Smooth muscle cell of the brain vasculature (primary cell): ENCODE measurements at regions not wholly inside any gene's neighbourhood (a gene's known extent, or its start where the extent isn't known, plus 50 kb on each side); places are given as distances from the start of the nearest gene placed in this dataset.
"Not testable (repeated sequence)": the region's sequence is repeated elsewhere in the genome, so short reads cannot be mapped to it uniquely, and the experiment has no call there.

ENCODE experiments used
- DNase-seq: peaks from one replicate; pipeline ENCODE4 v3.0.0-alpha.2; 2012; ENCODE audit warnings: low read depth, low spot score

- DNase-seq, result no peak
These were observed 132.3 kb upstream of the TAF11L2 start for GRCh38 chr5:17365811-17366138.

GRCh38 chr5:17367256-17367840 lies 130.7 kb upstream of the TAF11L2 start:
- DNase-seq, result no peak

DNA sequence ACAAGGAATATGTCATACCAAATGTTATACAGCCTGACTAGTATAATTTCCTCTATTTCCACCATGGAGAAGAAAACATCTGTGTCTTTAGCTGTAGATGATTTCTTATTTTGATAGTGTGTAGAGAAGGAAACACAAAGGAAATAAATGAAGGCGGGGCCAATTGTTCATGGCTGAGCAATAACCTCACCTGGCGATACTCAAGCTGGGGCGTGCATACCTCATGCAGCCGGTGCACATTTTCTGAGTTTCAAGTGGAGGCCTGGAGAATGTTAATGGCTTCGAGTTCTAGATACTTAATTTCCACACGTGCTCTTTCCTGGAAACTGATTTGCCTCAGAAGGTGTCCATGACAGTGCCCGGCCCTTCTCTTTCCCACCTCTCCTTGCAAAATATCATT lies 127.4 kb upstream of the TAF11L2 start:
- no peak for DNase-seq

DNA sequence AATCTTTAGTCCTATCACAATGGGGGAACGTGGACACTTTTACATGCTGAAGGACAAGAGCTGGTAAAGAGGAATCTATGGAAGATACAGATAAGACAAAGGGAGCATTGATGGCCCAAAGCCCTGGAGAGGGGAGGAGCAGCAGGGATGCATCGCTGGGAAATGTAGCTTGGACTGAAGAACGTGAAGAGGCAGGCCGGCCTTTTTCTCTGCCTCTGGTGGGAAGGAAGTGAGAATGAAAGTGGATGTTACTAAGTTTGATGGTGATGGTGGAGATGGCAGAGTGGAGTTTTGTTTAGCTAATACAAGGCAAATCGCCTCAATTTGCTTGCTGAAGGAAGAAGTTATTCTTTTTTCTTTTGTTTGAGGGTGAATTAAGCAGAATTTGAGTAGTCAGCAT lies 124.6 kb upstream of the TAF11L2 start:
- no peak for DNase-seq

- no peak for DNase-seq
These were observed 124.0 kb upstream of the TAF11L2 start for GRCh38 chr5:17373814-17374556.

DNA sequence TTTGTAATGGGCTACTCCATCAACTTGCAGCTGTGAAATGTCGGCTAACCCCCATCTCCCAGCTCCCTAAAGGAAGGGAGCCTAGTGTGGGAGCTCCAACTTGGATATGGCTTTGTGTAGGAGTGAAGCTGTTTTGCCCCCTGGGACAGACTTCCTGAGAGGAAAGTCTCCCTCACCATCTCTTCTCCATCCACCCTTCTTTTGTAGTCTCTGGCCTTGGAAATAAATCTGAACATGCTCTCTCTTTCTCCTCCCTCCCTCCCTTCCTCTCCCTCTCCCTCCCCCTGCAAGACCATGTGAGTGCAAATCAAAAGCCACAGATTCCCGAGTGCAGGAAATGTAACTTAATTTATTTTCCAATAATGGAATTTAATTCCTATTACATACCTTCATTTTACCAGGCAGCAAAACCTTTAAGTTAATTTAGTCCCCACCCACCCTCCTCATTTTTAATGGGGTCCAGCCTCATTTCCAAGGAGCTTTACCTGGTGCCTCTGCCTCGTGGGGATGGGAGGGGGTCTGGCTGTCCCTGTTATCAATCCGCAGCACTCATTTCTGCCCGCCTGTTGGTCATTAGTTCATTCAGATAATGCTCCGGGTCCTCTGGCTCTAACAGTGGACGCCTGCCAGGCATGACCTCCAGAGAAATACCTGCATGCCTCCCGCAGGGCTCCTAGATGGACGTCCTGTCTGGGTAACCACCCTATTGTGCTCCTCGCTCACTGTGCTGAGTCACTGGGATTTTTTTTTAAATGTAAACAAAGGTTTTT lies 122.9 kb upstream of the TAF11L2 start:
- DNase-seq, result no peak

DNA sequence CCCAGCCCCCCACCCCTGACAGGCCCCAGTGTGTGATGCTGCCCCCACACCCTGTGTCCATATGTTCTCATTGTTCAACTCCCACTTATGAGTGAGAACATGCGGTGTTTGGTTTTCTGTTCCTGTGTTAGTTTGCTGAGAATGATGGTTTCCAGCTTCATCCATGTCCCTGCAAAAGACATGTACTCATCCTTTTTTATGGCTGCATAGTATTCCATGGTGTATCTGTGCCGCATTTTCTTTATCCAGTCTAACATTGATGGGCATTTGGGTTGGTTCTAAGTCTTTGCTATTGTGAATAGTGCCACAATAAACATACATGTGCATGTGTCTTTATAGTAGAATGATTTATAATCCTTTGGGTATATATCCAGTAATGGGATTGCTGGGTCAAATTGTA lies 122.1 kb upstream of the TAF11L2 start:
- DNase-seq, result not testable (repeated sequence)

DNA sequence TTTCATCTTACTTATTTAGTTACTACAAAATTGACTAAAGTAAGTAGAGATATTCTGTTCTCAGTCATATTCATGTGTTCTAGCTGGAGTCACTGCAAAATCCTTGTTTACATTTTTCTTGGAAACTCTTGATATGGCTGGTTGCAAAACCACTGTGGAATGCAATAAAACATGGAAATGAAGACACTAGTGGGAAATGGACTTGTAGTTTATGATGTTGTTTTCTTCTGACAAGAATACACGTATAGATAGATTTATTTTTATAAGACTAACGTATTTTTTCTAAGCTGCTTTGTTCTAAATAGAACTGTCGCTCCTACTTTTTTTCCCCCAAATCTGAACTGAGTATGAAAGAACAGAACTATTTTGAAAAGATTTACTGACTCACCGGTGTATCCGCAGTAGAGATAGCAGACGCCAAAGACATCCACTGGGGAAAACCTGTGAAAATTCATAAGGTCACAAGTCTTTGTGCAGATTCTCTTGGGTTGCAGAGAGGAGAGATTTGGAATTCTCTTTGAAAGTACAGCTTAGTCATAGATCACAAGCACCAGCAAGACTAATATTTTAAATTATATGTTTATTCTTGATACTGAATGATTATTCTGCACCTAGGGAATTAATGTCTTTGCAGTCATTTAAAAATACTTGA lies 119.6 kb upstream of the TAF11L2 start:
- no peak for DNase-seq

DNA sequence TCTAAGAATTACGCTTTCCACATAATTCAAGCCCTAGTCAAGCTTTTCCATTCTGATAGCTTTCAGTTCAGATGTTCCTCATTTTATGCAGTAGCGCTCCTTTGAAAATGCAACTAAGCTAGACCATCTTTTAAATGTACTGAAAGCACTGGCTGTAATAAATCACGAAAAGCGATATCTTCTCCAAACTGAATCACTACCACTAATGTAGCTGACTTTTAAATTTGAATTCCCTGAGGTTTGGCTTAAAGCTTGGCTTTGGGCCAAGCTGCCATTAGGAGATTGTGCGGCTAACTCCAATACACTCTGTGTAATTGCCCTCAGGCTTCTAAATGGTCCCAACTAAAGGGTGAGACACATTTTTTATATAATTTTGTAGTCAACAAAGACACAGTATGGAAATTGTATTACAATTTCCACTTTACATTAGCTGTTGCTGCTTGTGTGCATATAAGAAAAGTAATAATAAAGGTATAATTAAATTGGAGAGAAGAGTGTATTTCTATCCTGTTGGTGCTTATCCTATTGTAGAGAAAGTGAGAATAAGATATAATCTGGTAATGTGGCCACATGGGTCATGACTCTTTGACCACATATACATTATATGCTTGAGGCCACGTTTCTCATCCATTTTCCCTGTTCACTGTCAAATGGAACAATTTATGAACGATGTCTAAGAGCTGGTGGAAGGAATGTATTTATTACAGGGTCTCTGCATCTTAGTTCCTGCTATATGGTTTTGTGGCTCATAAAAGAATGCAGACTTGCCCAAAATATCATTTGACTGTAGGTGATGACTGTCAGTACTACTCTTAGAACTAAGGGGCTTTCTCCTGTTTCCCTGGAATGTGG lies 118.7 kb upstream of the TAF11L2 start:
- no peak for DNase-seq

GRCh38 chr5:17381932-17382331 lies 116.1 kb upstream of the TAF11L2 start:
- DNase-seq, result no peak

- DNase-seq, result no peak
These were observed 114.5 kb upstream of the TAF11L2 start for GRCh38 chr5:17383526-17383925.

DNA sequence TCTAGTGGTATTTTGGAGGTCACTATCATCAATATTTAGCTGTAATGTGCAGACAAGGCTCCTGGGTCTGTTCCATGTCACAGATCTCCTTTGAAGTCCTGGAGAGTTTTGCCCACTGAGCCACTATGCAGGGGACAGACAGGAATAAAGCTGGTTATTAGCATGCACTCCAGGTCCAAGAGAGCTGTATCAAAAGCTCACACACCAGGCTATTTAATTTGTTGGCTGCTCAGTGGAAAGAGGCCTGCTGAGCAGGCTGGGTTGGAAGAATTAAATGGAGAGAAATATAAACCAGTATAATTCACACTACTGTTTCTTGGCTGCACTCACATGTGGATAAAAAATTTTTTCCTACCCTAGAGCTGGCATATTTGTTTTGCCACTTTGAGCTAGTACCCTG lies 113.8 kb upstream of the TAF11L2 start:
- DNase-seq, result no peak

- no peak for DNase-seq
These were observed 109.3 kb upstream of the TAF11L2 start for GRCh38 chr5:17388717-17389116.

DNA sequence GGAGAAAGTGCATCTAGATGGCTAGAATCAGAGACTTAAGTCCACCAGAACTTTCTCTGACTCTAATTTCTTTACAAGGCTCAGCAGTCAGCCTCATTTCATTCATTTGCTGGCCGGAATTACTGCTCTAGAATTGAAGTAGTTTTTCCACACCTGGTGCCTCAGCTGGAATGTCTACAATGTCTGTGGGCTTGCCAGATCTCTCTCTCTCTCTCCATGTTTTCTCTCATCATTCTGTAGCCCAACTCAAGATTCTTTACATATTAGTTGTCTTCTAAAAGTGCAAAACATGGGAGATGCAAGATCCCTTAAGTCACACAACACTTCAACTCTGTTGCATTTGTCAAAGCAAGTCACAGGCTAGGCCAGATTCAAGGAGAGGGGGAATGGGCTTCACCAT lies 103.9 kb upstream of the TAF11L2 start:
- no peak for DNase-seq

- no peak for DNase-seq
These were observed 102.7 kb upstream of the TAF11L2 start for GRCh38 chr5:17395106-17395880.

GRCh38 chr5:17396247-17396646 lies 101.8 kb upstream of the TAF11L2 start:
- no peak for DNase-seq

- no peak for DNase-seq
These were observed 99.6 kb upstream of the TAF11L2 start for GRCh38 chr5:17398431-17398830.

GRCh38 chr5:17398866-17399835 lies 98.9 kb upstream of the TAF11L2 start:
- DNase-seq, result no peak

GRCh38 chr5:17399931-17400330 lies 98.1 kb upstream of the TAF11L2 start:
- no peak for DNase-seq
